Natural killer cell (primary cell): ENCODE measurements at regions not wholly inside any gene's neighbourhood (a gene's known extent, or its start where the extent isn't known, plus 50 kb on each side); places are given as distances from the start of the nearest gene placed in this dataset.

Experiments used
- ATAC-seq, 3 donors: fragments of 150-1000 bp in 2 of 3; fragments of 200-7000 bp in 1 of 3; cut with Tn5 transposase; 1 replicate in 1 of 3; 2 replicates in 2 of 3; pipeline ENCODE4 v1.10.0; 2021; ENCODE audit warnings: mild to moderate bottlenecking in 2 of 3, moderate library complexity in 2 of 3
- DNase-seq, 2 donors: peaks; one replicate each; pipeline versions ENCODE4 v3.0.0 to v3.0.0-alpha.2; 2013 to 2021; ENCODE audit warnings: mixed read lengths in 1 of 2
- H3K27ac ChIP-seq: one replicate; pipeline ENCODE4 v1.5.1; 2013; ENCODE audit warnings: mild to moderate bottlenecking, low read length
- H3K27me3 ChIP-seq: one replicate; pipeline ENCODE4 v1.6.1; 2013; ENCODE audit warnings: low read length; ENCODE audit not compliant: control insufficient read depth, insufficient read depth
- H3K36me3 ChIP-seq: one replicate; pipeline ENCODE4 v1.6.1; 2013; ENCODE audit warnings: low read length; ENCODE audit not compliant: control insufficient read depth, insufficient read depth
- H3K4me1 ChIP-seq: one replicate; pipeline ENCODE4 v1.6.1; 2013; ENCODE audit warnings: low read length; ENCODE audit not compliant: control insufficient read depth, insufficient read depth
- H3K4me3 ChIP-seq: one replicate; pipeline ENCODE4 v1.5.1; 2013; ENCODE audit warnings: low read length
- H3K9me3 ChIP-seq: one replicate; pipeline ENCODE4 v1.6.1; 2013; ENCODE audit warnings: low read length; ENCODE audit not compliant: control insufficient read depth, insufficient read depth
- H3K27ac Mint-ChIP-seq, 2 donors: one replicate each; pipeline ENCODE4 v1.8.0; 2022; ENCODE audit warnings: mild to moderate bottlenecking in 2 of 2, mixed read lengths in 2 of 2, moderate library complexity in 1 of 2
- H3K27me3 Mint-ChIP-seq, 2 donors: one replicate each; pipeline ENCODE4 v1.8.0; 2022; ENCODE audit warnings: low read depth in 2 of 2, mixed read lengths in 2 of 2
- H3K36me3 Mint-ChIP-seq: one replicate; pipeline ENCODE4 v1.8.0; 2022; ENCODE audit warnings: mixed read lengths
- H3K4me1 Mint-ChIP-seq, 2 donors: one replicate each; pipeline ENCODE4 v1.8.0; 2022; ENCODE audit warnings: mixed read lengths in 2 of 2
- H3K4me3 Mint-ChIP-seq: one replicate; pipeline ENCODE4 v1.8.0; 2022; ENCODE audit warnings: mild to moderate bottlenecking, moderate library complexity, mixed read lengths
- H3K9me3 Mint-ChIP-seq, 2 donors: one replicate each; pipeline ENCODE4 v1.8.0; 2022; ENCODE audit warnings: mixed read lengths in 2 of 2
- CTCF ChIP-seq: fragments of 200-600 bp; IDR thresholded peaks from one replicate; pipeline ENCODE4 v1.8.0; 2022; ENCODE audit warnings: antibody characterized with exemption
- WGBS: methylation state at CpG from one replicate; pipeline ENCODE4 v1.1.7; 2013; ENCODE audit warnings: missing lambda C conversion rate; ENCODE audit not compliant: insufficient coverage; 5-methylcytosine and 5-hydroxymethylcytosine counted together
- intact Hi-C: fragments of 100-400 bp; cut with micrococcal nuclease; formaldehyde crosslinking; loops from one replicate; pipeline ENCODE4 v1.14.2; 2022

GRCh38 chr18:78731016-78731397, 248.6 kb upstream of the SALL3 start:
- Mint-ChIP-seq H3K27me3 (no peaks in the 10 kb centered on the region), H3K36me3 (no peaks in the 10 kb centered on the region), H3K4me3 (no peak overlapping the region), H3K4me1 (no peaks in the 10 kb centered on the region), H3K27ac (no peak overlapping the region), H3K9me3 (no peaks in the 10 kb centered on the region)
- ATAC-seq (no peak), DNase-seq (no peak)
- intact Hi-C loops, result no loop called here
- Histone ChIP-seq H3K27me3 (no peaks in the 10 kb centered on the region), H3K4me3 (no peak overlapping the region), H3K9me3 (no peaks in the 10 kb centered on the region), H3K36me3 (no peaks in the 10 kb centered on the region), H3K4me1 (no peaks in the 10 kb centered on the region), H3K27ac (no peak overlapping the region)
- TF ChIP-seq CTCF, result no peak
- 83% methylated on average over 20 of the region's 20 CpGs for WGBS

- Mint-ChIP-seq H3K27ac (no peak overlapping the region), H3K4me3 (no peak overlapping the region), H3K36me3 (no peaks in the 10 kb centered on the region), H3K27me3 (no peaks in the 10 kb centered on the region), H3K9me3 (no peaks in the 10 kb centered on the region), H3K4me1 (no peaks in the 10 kb centered on the region)
- H3K9me3 ChIP-seq, result no peaks in the 10 kb centered on the region
- no peak overlapping the region for H3K4me3 ChIP-seq
- WGBS, result 86% methylated on average over 18 of the region's 18 CpGs
- no peaks in the 10 kb centered on the region for H3K27me3 ChIP-seq
- intact Hi-C loops, result no loop called here
- TF ChIP-seq CTCF, result no peak
- DNase-seq, result no peak
- H3K4me1 ChIP-seq, result no peaks in the 10 kb centered on the region
- no peak overlapping the region for H3K27ac ChIP-seq
- no peaks in the 10 kb centered on the region for H3K36me3 ChIP-seq
- ATAC-seq, result no peak
Measured at GRCh38 chr18:78731398-78732032, 248.1 kb upstream of the SALL3 start.

GRCh38 chr18:78732273-78733210, 247.1 kb upstream of the SALL3 start:
- H3K9me3 ChIP-seq, result no peaks in the 10 kb centered on the region
- no peak for TF ChIP-seq CTCF
- no peak overlapping the region for H3K4me3 Mint-ChIP-seq
- H3K27me3 ChIP-seq, result no peaks in the 10 kb centered on the region
- 66% methylated on average over 14 of the region's 14 CpGs for WGBS
- no peaks in the 10 kb centered on the region for H3K36me3 ChIP-seq
- intact Hi-C loops, result no loop called here
- no peaks in the 10 kb centered on the region for H3K27me3 Mint-ChIP-seq
- H3K27ac Mint-ChIP-seq, result no peak overlapping the region
- no peak overlapping the region for H3K27ac ChIP-seq
- no peaks in the 10 kb centered on the region for H3K9me3 Mint-ChIP-seq
- ATAC-seq (no peak), DNase-seq (no peak)
- no peaks in the 10 kb centered on the region for H3K36me3 Mint-ChIP-seq
- H3K4me3 ChIP-seq, result no peak overlapping the region
- no peaks in the 10 kb centered on the region for H3K4me1 ChIP-seq
- H3K4me1 Mint-ChIP-seq, result no peaks in the 10 kb centered on the region
